Stimulated activated CD4-positive, alpha-beta T cell treated with anti-CD3 and anti-CD28 coated beads, Interleukin-4, amount 100 ng/mL, for 4 hours (primary cell): ENCODE measurements at regions not wholly inside any gene's neighbourhood (a gene's known extent, or its start where the extent isn't known, plus 50 kb on each side); places are given as distances from the start of the nearest gene placed in this dataset.

Source experiments
- DNase-seq, 2 experiments: peaks; one replicate each; pipeline ENCODE4 v3.0.0-alpha.2; 2020

DNA sequence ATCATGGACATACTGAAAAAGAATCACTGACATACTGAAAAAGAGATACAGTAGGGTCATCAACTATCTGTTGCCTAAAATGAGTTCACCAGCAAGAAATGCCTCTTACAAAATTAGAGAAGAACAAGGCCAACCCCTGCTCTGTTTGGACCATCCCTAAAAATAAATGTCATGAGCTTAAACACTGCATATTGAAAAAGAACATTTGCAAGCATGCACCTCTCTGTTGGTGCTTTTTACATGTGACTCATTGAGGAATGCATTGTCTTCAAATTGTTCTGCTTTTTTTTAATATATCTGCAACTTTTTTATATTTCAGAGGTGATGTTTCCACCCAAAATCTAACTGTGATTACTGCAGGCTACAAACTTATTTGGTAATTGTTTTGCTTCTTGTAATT lies 233.9 kb upstream of the LRATD1 start:
- DNase-seq, result no peak

DNA sequence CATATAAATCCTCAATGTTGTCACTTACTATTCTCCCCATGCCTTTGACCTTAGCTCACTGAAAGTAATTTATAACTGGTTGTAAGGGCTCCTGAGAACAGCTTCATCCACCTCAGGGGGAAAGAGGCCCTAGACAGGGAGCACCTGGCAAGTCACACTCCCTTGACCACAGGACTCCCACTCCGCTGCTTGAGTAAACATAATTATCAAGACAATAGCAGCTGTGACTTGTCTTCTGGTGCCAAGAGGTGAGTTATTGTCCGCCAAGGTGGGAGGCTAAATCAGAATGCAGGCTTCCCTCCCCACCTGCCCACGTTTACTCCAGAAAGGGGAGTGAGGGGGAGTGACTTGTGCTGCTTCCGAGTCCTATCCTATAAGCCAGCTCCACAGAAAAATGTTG lies 230.6 kb upstream of the LRATD1 start:
- no peak for DNase-seq

DNA sequence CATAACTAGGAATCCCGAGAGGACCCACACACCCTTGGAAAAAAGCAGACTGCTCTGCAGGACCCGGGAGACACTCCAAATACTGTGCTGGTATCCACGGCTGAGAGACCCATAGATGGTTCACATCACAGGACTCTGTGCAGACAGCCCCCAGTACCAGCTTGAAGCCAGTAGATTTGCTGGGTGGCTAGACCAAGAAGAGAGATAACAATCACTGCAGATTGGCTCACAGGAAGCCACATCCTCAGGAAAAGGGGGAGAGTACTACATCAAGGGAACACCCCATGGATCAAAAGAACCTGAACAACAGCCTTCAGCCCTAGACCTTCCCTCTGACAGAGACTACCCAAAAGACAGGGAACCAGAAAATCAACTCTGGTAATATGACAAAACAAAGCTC lies 223.8 kb upstream of the LRATD1 start:
- DNase-seq, result no peak

DNA sequence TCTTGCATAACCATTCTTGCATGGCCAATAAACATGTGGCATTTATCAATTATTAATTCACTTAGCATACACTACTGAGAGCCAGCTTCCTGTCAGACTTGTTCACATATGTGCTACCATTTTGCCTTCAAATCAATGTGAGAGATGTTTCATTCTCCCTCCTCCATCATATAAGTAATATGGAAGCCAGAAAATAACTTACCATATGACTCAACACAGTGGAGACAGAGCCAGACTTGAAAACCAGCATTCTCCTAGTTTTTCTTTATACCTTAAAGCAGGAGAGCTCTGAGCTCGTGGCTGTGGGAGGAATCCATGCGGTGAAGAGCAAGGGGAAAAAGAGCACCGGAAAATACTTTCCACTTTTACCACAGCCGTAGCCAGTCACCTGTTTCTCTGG lies 215.0 kb upstream of the LRATD1 start:
- DNase-seq, result no peak

DNA sequence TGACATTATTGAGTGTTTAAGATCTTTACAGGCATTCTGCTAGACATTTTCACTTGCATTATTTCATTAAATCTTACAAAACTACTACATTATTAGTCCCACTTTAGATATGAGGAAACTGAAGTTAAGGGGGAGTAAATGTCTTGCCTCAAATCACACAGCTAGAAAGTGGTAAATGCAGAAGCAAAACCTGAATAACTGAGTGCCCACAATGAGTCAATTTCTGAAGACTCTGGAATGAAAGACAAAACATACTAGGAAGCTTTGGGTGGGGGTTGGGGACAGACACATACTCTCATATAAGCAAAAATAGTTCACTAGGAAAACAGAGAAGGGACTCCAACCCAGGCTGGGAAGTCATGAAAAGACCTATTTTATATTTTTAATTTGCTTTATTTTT lies 214.4 kb upstream of the LRATD1 start:
- DNase-seq, result no peak

DNA sequence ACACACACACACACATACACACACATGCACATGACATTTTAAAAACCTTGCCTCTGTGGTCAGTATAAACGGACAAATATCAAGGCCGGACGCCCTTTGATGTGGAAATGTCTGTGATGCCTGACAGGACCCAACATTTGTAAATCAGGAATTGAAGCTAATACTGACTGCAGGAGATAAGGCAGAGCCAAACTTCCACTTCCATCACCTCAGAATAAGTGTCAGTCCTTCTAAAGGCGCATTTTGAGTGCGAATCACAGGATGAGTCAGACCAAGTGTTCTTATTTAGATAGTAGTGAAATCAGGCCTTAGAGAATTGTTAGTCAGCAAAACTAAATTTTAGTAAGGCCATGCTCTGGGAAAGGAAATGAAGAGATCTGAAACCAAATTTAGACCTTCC lies 211.7 kb upstream of the LRATD1 start:
- DNase-seq, result no peak

DNA sequence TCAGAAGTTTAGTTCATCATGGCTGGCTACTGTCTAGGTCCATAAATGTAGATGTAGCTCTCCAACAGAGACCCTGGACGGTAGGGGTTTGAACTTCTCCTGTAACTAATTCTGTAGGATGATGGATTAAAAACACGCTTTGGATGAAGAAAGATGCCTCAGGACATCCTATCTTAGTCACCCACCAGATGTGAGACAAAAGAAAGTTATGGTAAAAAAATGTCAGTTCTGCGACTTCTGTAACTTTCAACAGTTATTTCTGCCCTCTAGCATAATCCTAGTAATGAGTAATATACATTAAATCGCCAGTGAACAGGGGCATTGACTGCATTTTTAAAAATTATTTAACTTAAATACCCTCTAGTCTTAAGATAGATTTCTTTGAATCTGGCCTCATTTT lies 210.1 kb upstream of the LRATD1 start:
- DNase-seq, result no peak

DNA sequence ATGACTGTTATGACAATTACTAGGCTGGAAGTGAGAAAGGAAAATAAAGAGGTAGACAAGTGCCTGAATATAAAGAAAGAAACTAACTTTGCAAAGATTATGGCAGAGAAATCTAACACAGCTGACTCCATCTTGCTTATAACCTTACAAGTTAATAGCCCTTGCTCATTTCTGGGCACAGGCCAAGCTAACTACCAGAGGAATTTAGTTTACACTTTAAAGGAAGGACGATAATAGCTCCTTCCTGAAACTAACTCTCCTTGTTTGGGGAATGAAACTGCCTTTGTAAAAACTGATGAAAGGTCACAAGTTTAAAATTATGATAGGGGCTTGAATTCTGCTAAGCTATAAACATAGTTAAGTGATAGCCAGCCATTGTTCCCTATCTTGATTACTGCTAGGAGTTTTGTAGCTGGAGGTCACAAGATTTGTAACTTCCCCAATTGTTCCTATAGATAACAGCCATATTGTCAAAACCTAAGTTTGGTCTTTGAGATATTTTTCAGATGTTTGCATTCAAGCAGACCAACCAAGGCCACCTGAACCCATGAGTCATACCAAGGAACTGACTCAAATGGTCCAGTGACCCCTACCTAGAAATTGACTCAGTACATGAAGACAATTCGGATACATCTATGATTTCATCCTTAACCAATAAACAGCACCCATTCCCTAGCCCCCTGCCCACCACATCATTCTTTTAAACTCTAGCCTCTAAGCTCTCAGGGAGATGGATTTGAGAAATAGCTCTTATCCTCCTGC lies 209.2 kb upstream of the LRATD1 start:
- no peak for DNase-seq

DNA sequence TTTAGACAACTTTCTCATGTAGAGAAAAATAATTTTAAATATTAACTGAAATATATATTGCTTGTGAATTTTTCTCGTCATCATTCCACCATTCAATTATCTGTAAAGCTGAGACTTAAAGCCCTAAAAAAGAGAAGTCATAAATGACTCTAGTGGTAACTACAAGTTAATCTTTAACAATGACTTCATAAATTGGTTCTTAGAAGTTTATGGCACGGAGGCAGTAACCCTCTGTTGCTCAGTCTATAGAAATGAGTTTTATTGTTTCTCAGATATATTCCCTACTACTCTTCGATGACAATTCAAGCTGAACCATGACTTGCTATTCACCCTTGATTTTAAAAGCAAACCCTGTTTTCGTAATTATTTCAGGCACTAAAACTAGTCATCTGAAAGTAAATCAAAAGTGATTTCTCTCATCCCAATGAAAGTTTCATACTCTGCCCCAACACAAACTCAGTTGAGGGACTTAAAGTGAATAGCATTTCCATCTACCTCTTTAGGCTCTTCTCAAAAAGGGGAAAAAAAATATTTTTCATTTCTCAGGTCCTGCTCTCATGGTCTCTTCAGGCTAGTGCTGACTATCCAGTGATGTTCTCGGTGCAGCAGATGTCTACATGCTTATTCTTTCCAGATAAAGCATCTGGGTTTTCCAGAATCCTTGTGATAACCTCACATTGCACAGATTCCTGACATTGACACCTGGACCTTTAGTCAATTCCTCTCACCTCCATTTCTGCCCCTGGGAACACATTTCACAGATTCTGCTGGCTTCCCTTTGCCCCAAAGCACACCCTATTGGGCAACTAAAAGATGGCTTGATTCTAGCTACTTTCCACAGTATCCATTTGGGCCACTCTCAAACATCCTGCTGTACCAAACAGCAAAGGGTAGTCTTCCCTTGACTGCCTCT lies 207.8 kb upstream of the LRATD1 start:
- DNase-seq, result no peak

DNA sequence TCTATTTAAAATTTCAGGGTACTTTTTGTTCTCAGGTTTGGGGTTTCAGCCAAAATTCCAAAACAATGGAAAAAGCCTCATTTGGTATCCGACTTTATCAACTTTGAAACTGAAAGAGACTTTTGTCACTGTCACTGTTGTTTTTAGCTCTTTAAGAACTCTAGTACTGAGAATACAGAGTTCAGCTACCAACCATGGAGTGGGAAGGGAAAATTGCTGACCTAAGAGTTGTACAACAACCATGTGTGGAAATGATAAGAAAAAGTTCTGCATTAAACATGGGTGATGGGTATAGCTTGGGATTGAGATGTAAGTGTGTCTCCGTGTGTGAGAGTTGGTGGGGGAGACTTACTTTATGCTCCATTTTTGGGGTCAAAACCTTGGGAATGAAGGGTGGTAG lies 206.6 kb upstream of the LRATD1 start:
- no peak for DNase-seq

DNA sequence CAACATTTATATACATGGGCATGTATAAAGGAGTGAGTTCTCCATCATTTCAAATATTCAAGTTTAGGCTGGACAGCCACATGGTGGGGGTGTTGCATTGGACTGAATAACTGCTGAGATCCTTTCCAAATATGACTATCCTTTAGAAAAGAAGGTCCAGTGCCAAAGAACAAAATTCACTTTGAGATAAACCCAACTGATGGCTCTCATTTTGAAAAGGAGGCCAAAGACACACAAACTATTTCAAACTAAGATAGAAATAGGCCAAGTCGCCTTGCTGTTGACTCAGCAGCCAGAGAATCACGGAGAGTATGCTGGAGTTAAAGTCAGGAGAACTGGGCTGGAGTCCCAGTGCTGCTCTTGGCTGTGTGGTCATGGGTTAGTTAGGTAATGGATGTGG lies 204.5 kb upstream of the LRATD1 start:
- no peak for DNase-seq

DNA sequence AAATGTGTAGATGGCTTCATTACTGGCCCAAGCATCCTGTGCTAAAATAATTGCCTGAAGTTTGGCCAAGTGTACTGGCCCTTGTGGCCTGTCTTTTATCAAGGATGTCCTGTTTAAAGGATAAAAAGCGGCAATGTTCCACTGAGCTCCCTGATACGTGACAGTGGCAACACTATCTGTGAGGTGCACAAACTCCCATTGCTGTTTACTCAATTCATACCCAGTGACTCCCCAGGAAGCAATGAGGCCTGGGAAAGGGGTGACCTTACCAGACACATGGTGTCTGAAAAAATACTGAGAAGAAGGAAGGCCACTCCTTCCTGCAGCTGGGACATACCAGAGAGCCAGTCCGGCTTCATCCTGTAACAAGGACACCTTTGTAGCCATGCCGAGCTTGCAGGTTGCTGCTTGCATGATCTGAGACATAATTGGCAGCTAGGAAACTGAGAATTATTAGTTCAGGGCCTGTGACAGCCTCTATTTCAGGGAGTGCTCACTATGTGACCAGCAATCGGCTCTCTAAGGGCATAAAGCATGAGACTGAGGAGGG lies 198.5 kb upstream of the LRATD1 start:
- no peak for DNase-seq

DNA sequence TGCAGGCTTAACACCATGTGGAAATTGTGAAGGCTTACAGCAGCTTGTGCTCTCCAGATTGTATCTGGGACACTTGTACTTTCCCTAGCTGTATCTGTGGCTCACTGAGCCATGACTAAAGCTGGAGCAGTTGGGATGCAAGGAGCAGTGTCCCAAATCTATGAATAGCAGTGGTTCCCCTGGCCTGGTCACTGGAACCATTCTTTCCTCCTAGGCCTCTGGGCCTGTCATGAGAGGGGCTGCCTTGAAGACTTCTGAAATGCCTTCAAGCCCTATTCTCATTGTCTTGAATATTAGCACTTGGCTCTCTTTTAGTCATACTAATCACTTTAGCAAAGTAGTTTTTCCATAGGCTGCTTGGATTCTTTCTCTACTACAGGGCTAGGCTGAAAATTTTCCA lies 186.8 kb upstream of the LRATD1 start:
- DNase-seq, result no peak

DNA sequence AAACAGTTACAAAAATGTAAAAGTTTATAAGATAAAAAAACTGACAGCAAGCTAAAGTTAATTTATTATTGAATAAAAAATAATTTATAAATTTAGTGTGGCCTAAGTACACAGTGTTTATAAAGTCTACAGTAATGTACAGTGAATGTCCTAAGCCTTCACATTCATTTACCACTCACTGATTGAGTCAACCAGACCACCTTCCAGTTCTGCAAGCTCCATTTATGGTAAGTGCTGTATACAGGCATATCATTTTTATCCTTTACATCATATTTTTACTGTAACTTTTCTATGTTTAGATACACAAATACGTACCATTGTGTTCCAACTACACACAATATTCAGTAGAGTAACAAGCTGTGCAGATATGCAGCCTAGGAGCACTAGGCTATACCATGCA lies 184.2 kb upstream of the LRATD1 start:
- DNase-seq, result no peak

DNA sequence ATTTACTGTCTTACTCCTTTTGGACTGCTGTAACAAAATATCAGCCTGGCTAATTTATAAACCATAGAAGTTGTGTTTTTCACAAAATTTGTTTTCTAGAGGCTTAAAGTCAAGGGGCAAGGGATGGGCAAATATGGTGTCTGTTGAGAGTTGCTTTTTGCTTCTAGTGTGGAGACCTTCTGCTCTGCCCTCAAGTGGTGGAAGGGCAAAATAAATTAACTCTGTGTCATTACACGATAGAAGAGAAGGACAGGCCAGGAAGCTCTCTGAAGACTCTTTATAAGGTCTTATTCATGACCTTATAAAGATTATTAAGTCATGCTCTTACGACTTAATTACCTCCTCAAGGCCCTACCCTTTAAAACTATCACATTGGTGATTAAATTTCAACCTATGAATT lies 181.2 kb upstream of the LRATD1 start:
- no peak for DNase-seq

DNA sequence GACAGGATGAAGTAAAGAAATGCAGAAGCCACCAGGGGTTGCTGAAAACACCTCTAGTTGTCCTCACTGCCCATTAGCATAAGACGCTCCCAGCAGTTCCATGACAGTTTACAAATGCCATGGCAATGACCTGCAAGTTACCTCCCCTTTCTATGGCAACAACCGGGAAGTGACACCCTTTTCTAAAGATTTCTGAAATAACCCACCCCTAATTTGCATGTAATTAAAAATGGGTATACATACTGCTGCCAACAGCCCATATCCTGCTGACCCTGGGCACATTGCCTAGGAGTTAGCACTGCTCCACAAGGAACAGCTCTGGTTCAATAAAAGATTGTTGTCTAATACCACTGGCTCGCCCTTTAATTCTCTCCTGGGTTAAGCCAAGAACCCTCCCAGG lies 178.3 kb upstream of the LRATD1 start:
- no peak for DNase-seq

DNA sequence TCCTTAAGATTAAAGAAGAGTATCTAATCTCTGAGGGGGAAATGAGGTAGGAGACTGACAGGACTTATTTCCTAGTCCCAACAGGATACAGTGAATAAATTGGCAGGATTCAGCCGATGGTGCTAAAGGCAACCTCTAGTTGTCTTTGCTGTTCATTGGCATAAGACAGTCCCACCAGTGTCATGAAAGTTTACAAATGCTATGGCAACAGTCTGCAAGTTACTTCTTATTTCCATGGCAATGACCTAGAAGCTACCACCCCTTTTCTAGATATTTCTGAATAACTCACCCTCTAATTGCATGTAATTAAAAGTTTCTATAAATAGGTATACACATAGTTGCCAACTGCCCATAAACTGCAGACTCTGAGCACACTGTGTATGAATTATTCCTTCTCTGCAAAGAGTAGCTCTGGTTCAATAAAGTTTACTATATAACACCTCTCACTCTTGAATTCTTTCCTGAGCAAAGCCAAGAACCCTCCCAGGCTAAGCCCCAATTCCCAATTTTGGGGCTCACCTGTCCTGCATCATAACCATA lies 172.7 kb upstream of the LRATD1 start:
- no peak for DNase-seq

DNA sequence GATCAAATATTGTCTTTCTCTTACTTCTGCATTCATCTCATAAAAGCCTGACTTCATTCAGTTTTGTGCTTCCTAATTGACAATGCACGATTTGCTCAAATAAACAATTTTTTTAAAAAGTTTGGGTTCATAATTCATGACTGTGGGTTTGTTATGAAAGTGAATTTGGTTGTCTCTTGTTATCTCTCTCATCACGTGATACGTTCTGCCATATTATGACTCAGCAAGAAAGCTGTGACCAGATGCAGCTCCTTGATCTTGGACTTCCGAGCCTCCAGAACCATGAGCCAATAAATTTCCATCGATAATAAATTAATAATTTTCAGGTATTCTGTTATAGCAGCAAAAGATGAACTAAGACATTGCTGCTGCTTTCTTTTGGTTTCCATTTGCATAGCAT lies 156.5 kb upstream of the LRATD1 start:
- DNase-seq, result no peak

DNA sequence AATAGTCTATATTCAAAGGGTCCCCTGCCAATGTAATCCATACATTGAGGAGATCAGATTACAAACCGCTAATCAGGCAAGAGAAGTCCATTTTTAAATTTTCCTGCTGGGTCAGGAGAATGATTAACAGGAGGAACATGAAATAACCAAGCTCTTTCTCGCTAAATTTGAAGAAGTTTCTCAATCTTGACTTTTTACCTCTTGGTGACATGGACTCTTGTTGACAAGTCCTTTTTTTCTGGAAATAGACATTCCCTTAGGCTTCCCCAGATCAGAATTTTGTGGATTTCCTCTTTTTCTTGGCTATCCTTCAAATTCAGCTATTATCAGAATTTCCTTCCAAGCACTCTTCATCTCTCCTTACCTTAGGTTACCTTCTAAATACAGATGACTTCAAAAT lies 153.0 kb upstream of the LRATD1 start:
- no peak for DNase-seq

DNA sequence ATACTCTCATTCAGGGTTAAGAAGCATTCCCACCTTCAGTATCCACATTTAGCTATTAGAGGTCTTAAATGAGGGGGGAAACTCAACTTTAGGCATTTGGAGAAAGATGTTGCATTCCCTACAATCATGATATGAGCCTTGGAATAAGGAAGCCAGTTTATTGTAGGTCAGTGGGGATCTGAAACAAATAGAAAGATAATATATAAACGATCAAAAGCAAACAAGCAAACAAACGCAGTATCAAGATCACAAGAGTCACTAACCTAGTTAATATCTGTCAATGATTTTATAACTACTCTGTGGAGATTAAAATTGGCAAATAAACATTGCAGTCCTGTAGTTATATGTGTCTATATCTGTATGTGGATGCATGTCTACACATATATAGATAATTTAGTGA lies 152.4 kb upstream of the LRATD1 start:
- DNase-seq, result no peak

DNA sequence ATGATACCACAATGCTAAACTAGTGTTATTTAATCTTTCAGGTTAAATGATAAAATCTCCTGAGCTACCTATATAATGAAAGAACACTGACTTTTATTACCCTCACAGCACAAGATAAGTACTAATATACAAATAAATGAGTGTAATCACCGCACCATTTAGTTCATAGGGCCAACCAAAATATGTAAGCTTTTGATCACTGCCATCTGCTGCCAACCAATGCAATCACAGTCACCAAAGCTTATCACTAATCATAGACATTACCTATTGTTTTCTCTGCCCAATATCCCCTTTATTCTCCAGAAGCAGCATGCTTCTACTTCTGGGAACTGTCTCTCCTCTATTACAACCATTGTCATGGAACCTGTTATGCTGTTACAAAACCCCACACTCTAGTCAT lies 151.6 kb upstream of the LRATD1 start:
- no peak for DNase-seq

DNA sequence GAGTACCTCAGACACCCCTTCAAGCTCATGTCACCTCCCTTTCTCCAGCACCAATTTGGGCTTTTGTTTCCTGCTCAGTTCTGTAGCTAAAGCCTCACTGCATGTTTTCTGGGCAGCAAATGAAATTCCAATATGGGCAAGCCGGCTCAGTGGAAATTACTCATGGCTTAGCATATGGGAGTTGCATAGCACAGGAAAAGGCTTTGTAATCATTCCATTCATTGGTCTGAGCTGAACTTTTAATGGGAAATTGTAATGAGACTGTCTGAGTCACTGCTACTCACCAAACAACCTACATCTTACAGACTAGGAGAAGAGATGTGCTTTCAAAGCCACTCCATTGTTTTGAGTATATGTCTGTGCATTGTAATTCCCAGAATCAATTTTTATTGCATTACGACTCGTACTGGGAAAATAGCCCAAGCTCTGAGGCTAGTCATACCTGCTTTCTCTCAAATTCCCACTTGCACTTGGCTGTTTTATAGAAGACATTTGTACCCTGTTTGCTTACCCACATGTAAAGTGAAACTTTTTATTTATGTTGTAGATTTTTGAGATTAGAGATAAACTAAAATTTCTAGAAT lies 139.5 kb upstream of the LRATD1 start:
- DNase-seq, result no peak

DNA sequence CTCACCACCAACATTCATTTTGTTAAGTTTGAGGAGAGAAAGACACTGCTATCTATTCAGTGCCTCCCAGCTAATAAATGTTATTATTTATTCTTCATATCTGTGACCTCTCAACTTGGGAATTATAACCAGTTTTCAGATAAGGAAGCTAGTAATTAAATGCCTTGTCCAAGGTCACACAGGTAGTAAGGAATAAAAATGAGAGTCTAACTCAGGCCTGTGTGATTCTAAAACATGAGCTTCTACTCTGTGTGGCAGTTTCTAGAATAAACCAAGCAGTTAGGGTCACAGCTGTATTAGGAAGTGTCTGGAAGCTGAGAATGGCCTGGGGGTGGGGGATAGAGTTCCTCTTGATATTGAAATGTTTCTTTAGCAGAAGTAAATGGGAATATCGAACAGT lies 137.8 kb upstream of the LRATD1 start:
- DNase-seq, result no peak

DNA sequence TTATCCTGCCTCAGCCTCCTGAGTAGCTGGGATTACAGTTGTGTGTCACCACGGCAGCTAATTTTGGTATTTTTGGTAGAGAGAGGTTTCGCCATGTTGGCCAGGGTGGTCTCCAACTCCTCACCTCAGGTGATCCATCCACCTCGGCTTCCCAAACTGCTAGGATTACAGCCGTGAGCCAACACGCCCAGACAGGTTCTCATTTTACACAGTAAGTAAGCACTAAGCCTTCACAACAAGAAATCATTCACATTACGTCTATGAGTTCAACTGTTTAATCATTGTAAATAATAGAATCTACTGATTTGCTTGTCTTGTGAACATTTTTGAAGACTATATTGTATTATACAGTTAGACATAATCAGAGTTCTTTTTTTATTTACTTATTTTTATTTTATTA lies 131.5 kb upstream of the LRATD1 start:
- no peak for DNase-seq
